ENCODE measurements at regions not wholly inside any gene's neighbourhood (a gene's known extent, or its start where the extent isn't known, plus 50 kb on each side); places are given as distances from the start of the nearest gene placed in this dataset.

GRCh38 chr3:69521286-69521685 is 135.4 kb upstream of the FRMD4B start:
- Mint-ChIP-seq H3K4me1 (no peaks in the 10 kb centered on the region), H3K27me3 (ENCODE audit: low read depth) (no peaks in the 10 kb centered on the region), H3K36me3 (no peaks in the 10 kb centered on the region), H3K9me3 (peaks cover 6% of the 10 kb centered on the region), H3K4me3 (no peak overlapping the region), H3K27ac (no peak overlapping the region)
- TF ChIP-seq HMGA2 (CRISPR knock-in tag; IDR thresholded peaks at IDR 0.05) (no peak), FOXP4 (CRISPR knock-in tag; IDR thresholded peaks at IDR 0.05) (no peak), FOXK1 (CRISPR knock-in tag; IDR thresholded peaks at IDR 0.05) (no peak)
- TF ChIP-seq, protein P1, sequence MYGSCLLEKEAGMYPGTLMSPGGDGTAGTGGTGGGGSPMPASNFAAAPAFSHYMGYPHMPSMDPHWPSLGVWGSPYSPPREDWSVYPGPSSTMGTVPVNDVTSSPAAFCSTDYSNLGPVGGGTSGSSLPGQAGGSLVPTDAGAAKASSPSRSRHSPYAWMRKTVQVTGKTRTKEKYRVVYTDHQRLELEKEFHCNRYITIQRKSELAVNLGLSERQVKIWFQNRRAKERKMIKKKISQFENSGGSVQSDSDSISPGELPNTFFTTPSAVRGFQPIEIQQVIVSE (CRISPR knock-in tag; IDR thresholded peaks at IDR 0.05; ENCODE audit: borderline replicate concordance), result no peak
- ChIA-PET CTCF (no interaction called here), POLR2A (no interaction called here)
- DNase-seq (ENCODE audit: low spot score), result no peak
- no peak for ATAC-seq

DNA sequence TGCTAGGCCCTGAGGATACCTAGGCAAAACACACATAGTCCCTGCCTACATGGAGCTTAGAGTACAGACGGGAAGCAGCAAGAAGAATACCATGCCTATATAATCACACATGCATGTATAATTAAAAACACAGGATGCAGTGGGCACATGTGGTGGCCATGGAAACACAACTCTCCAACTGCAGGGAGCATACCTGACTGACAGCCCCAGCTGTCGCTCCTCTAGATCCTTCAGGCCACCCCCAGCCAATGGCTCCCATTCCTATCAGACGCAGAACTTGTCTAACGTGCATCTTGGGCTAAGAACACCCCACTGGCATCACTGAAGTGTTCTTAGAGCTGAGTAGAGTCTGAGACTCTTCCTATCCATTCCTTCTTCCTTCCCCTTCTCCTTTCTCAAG is 125.5 kb upstream of the FRMD4B start:
- Mint-ChIP-seq H3K4me1 (peaks cover 4% of the 10 kb centered on the region), H3K27ac (no peak overlapping the region), H3K9me3 (peaks cover 23% of the 10 kb centered on the region), H3K27me3 (ENCODE audit: low read depth) (no peaks in the 10 kb centered on the region), H3K36me3 (no peaks in the 10 kb centered on the region), H3K4me3 (no peak overlapping the region)
- ATAC-seq, result no peak
- ChIA-PET CTCF (no interaction called here), POLR2A (no interaction called here)
- no peak for DNase-seq (ENCODE audit: low spot score)
- TF ChIP-seq IRF1 (CRISPR knock-in tag; IDR thresholded peaks at IDR 0.05) (no peak), ZNF317 (CRISPR knock-in tag; IDR thresholded peaks at IDR 0.05; ENCODE audit: borderline replicate concordance, low read depth) (no peak), E2F1 (CRISPR knock-in tag; IDR thresholded peaks at IDR 0.05) (no peak), FOXK1 (CRISPR knock-in tag; IDR thresholded peaks at IDR 0.05) (no peak), ZNF396 (CRISPR knock-in tag; IDR thresholded peaks at IDR 0.05; ENCODE audit: borderline replicate concordance) (no peak), NR1H2 (CRISPR knock-in tag; IDR thresholded peaks at IDR 0.05) (no peak), ATF2 (CRISPR knock-in tag; IDR thresholded peaks at IDR 0.05; ENCODE audit: borderline replicate concordance, low read depth) (no peak)
- TF ChIP-seq, protein P2, sequence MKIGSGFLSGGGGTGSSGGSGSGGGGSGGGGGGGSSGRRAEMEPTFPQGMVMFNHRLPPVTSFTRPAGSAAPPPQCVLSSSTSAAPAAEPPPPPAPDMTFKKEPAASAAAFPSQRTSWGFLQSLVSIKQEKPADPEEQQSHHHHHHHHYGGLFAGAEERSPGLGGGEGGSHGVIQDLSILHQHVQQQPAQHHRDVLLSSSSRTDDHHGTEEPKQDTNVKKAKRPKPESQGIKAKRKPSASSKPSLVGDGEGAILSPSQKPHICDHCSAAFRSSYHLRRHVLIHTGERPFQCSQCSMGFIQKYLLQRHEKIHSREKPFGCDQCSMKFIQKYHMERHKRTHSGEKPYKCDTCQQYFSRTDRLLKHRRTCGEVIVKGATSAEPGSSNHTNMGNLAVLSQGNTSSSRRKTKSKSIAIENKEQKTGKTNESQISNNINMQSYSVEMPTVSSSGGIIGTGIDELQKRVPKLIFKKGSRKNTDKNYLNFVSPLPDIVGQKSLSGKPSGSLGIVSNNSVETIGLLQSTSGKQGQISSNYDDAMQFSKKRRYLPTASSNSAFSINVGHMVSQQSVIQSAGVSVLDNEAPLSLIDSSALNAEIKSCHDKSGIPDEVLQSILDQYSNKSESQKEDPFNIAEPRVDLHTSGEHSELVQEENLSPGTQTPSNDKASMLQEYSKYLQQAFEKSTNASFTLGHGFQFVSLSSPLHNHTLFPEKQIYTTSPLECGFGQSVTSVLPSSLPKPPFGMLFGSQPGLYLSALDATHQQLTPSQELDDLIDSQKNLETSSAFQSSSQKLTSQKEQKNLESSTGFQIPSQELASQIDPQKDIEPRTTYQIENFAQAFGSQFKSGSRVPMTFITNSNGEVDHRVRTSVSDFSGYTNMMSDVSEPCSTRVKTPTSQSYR (CRISPR knock-in tag; IDR thresholded peaks at IDR 0.05), result no peak

- Mint-ChIP-seq H3K27me3 (ENCODE audit: low read depth) (no peaks in the 10 kb centered on the region), H3K9me3 (peaks cover 23% of the 10 kb centered on the region), H3K27ac (no peak overlapping the region), H3K36me3 (no peaks in the 10 kb centered on the region), H3K4me1 (peaks cover 8% of the 10 kb centered on the region), H3K4me3 (no peak overlapping the region)
- no peak for ATAC-seq
- no peak for TF ChIP-seq RORB (CRISPR knock-in tag; IDR thresholded peaks at IDR 0.05)
- TF ChIP-seq IRF2 (CRISPR knock-in tag; IDR thresholded peaks at IDR 0.05; ENCODE audit: borderline replicate concordance, low read depth), result no peak
- no peak for TF ChIP-seq ATF1 (CRISPR knock-in tag; IDR thresholded peaks at IDR 0.05)
- no peak for TF ChIP-seq FOXP1 (CRISPR knock-in tag; IDR thresholded peaks at IDR 0.05; ENCODE audit: borderline replicate concordance)
- no peak for TF ChIP-seq NR1H2 (CRISPR knock-in tag; IDR thresholded peaks at IDR 0.05)
- no peak for TF ChIP-seq ZNF317 (CRISPR knock-in tag; IDR thresholded peaks at IDR 0.05; ENCODE audit: borderline replicate concordance, low read depth)
- no peak for TF ChIP-seq ETV6 (CRISPR knock-in tag; IDR thresholded peaks at IDR 0.05)
- TF ChIP-seq MAX (CRISPR knock-in tag; IDR thresholded peaks at IDR 0.05), result no peak
- TF ChIP-seq TCF7 (CRISPR knock-in tag; IDR thresholded peaks at IDR 0.05; ENCODE audit: low read depth), result no peak
- no peak for TF ChIP-seq CTCF (IDR thresholded peaks at IDR 0.05)
- no peak for TF ChIP-seq SMAD4 (CRISPR knock-in tag; IDR thresholded peaks at IDR 0.05)
- TF ChIP-seq SP1 (CRISPR knock-in tag; conservative IDR thresholded peaks at IDR 0.05), result no peak
- ChIA-PET POLR2A (no interaction called here), CTCF (no interaction called here)
- no peak for DNase-seq (ENCODE audit: low spot score)
Observed at GRCh38 chr3:69510481-69511030, 124.7 kb upstream of the FRMD4B start.

All from WTC11 (cell line).